Glutamatergic neuron (in vitro differentiated cells): ENCODE measurements at regions not wholly inside any gene's neighbourhood (a gene's known extent, or its start where the extent isn't known, plus 50 kb on each side); places are given as distances from the start of the nearest gene placed in this dataset.

Experiments used
- DNase-seq: peaks from one replicate; pipeline ENCODE4 v3.0.0; 2022
- H3K27ac Mint-ChIP-seq: one replicate; pipeline ENCODE4 v1.8.0; 2020; ENCODE audit warnings: mild to moderate bottlenecking, mixed read lengths, inconsistent platforms; ENCODE audit not compliant: unreplicated experiment
- H3K27me3 Mint-ChIP-seq: one replicate; pipeline ENCODE4 v1.8.0; 2020; ENCODE audit warnings: mild to moderate bottlenecking, moderate library complexity, mixed read lengths, inconsistent platforms; ENCODE audit not compliant: unreplicated experiment
- H3K36me3 Mint-ChIP-seq: one replicate; pipeline ENCODE4 v1.8.0; 2020; ENCODE audit warnings: mild to moderate bottlenecking, mixed read lengths, inconsistent platforms; ENCODE audit not compliant: unreplicated experiment
- H3K4me1 Mint-ChIP-seq: one replicate; pipeline ENCODE4 v1.8.0; 2020; ENCODE audit warnings: mild to moderate bottlenecking, low read depth, mixed read lengths, inconsistent platforms; ENCODE audit not compliant: unreplicated experiment
- H3K4me3 Mint-ChIP-seq: one replicate; pipeline ENCODE4 v1.8.0; 2020; ENCODE audit warnings: mild to moderate bottlenecking, mixed read lengths, inconsistent platforms; ENCODE audit not compliant: unreplicated experiment
- H3K9me3 Mint-ChIP-seq: one replicate; pipeline ENCODE4 v1.8.0; 2020; ENCODE audit warnings: mild to moderate bottlenecking, moderate library complexity, mixed read lengths, inconsistent platforms; ENCODE audit not compliant: unreplicated experiment
- CTCF ChIP-seq: fragments of 200-600 bp; sonication (generic); IDR thresholded peaks from one replicate; pipeline ENCODE4 v1.5.0; 2021; ENCODE audit not compliant: partially characterized antibody, unreplicated experiment

GRCh38 chr2:67854798-67855197 lies 208.0 kb downstream of the C1D start:
- TF ChIP-seq CTCF = no peak
- no peak overlapping the region for H3K27ac Mint-ChIP-seq
- no peaks in the 10 kb centered on the region for H3K9me3 Mint-ChIP-seq
- peaks cover 2% of the 10 kb centered on the region for H3K27me3 Mint-ChIP-seq
- DNase-seq = no peak
- no peak overlapping the region for H3K4me3 Mint-ChIP-seq
- H3K4me1 Mint-ChIP-seq = no peaks in the 10 kb centered on the region
- H3K36me3 Mint-ChIP-seq = no peaks in the 10 kb centered on the region

- no peak for TF ChIP-seq CTCF
- Mint-ChIP-seq H3K27me3 (peaks cover 2% of the 10 kb centered on the region), H3K4me3 (no peak overlapping the region), H3K4me1 (no peaks in the 10 kb centered on the region), H3K36me3 (no peaks in the 10 kb centered on the region), H3K27ac (no peak overlapping the region), H3K9me3 (no peaks in the 10 kb centered on the region)
- no peak for DNase-seq
Measured at GRCh38 chr2:67856866-67857265, 205.9 kb downstream of the C1D start.

- TF ChIP-seq CTCF = no peak
- Mint-ChIP-seq H3K4me3 (no peak overlapping the region), H3K27me3 (no peaks in the 10 kb centered on the region), H3K36me3 (no peaks in the 10 kb centered on the region), H3K27ac (no peak overlapping the region), H3K4me1 (no peaks in the 10 kb centered on the region), H3K9me3 (no peaks in the 10 kb centered on the region)
- DNase-seq = no peak
Measured at GRCh38 chr2:67857836-67858235, 205.0 kb downstream of the C1D start.

- TF ChIP-seq CTCF = no peak
- H3K36me3 Mint-ChIP-seq = no peaks in the 10 kb centered on the region
- no peak overlapping the region for H3K4me3 Mint-ChIP-seq
- H3K4me1 Mint-ChIP-seq = no peaks in the 10 kb centered on the region
- DNase-seq = no peak
- H3K27ac Mint-ChIP-seq = no peak overlapping the region
- no peaks in the 10 kb centered on the region for H3K27me3 Mint-ChIP-seq
- no peaks in the 10 kb centered on the region for H3K9me3 Mint-ChIP-seq
Measured at GRCh38 chr2:67858886-67859285, 203.9 kb downstream of the C1D start.

GRCh38 chr2:67865917-67866316 lies 196.9 kb downstream of the C1D start:
- Mint-ChIP-seq H3K9me3 (no peaks in the 10 kb centered on the region), H3K27ac (no peak overlapping the region), H3K4me1 (no peaks in the 10 kb centered on the region), H3K36me3 (no peaks in the 10 kb centered on the region), H3K27me3 (peaks cover 2% of the 10 kb centered on the region), H3K4me3 (no peak overlapping the region)
- no peak for TF ChIP-seq CTCF
- no peak for DNase-seq
